ENCODE measurements at regions not wholly inside any gene's neighbourhood (a gene's known extent, or its start where the extent isn't known, plus 50 kb on each side); places are given as distances from the start of the nearest gene placed in this dataset.

GRCh38 chr6:43843097-43843645 lies 73.2 kb downstream of the VEGFA start:
- no peak overlapping the region for H2AFZ ChIP-seq (ENCODE audit: low read length)
- DNase-seq (ENCODE audit: low spot score) (no peak), FAIRE-seq (no peak), ATAC-seq (no peak)
- CTCF ChIA-PET (ENCODE audit: low intra/inter-chr PET ratio, low total read pairs) = no interaction called here
- TF ChIP-seq MTF1 (CRISPR knock-in tag; IDR thresholded peaks at IDR 0.05) = no peak
- TF ChIP-seq SP140L (CRISPR knock-in tag; IDR thresholded peaks at IDR 0.05; ENCODE audit: borderline replicate concordance) = no peak
- TF ChIP-seq ATF1 (CRISPR knock-in tag; IDR thresholded peaks at IDR 0.05) = no peak
- 0 out of 2 replicates have a peak, but pooled peaks have one; percentile 14 for TF ChIP-seq ETV5 (CRISPR knock-in tag; IDR thresholded peaks at IDR 0.05; ENCODE audit: borderline replicate concordance)
- TF ChIP-seq SAP130 (CRISPR knock-in tag; IDR thresholded peaks at IDR 0.05; ENCODE audit: low read depth) = 0 out of 2 replicates have a peak, but pooled peaks have one; percentile 20
- TF ChIP-seq ZNF878 (CRISPR knock-in tag; IDR thresholded peaks at IDR 0.05) = no peak
- TF ChIP-seq ZNF652 (CRISPR knock-in tag; IDR thresholded peaks at IDR 0.05; ENCODE audit: borderline replicate concordance, low read depth) = 0 out of 2 replicates have a peak, but pooled peaks have one; percentile 22
- TF ChIP-seq STAT6 (CRISPR knock-in tag; IDR thresholded peaks at IDR 0.05; ENCODE audit: borderline replicate concordance) = no peak
- no peak for TF ChIP-seq ARHGAP35 (CRISPR knock-in tag; IDR thresholded peaks at IDR 0.05; ENCODE audit: borderline replicate concordance)
- H3K4me1 ChIP-seq (ENCODE audit: insufficient read depth, low read length) = peaks cover 37% of the 10 kb centered on the region
- intact Hi-C loops (cut with micrococcal nuclease; ENCODE audit: unreplicated experiment) (no loop called here), in situ Hi-C loops (cut with HindIII; ENCODE audit: extremely low pct_ligation_motif_present, low pct_unique_long_range_greater_than_20kb) (no loop called here)
- H3K27me3 ChIP-seq (ENCODE audit: control insufficient read depth in 1 of 2, insufficient read depth in 2 of 2, low read length in 2 of 2) = peaks cover 0 to 26% of the 10 kb centered on the region in 2 experiments; a peak in 3 of 5 replicates
- H3K27ac ChIP-seq (ENCODE audit: extremely low read length, insufficient read depth, low read length) = no peak overlapping the region
- no peaks in the 10 kb centered on the region for H3K79me2 ChIP-seq (ENCODE audit: insufficient read depth, low read length)
- WGBS (ENCODE audit: low lambda C conversion rate) = 15% methylated on average over 5 of the region's 5 CpGs
- no peak overlapping the region for H3K9ac ChIP-seq (ENCODE audit: insufficient read depth, low read depth, low read length)
- H3K4me2 ChIP-seq (ENCODE audit: low read depth, low read length) = no peak overlapping the region
- no TSS peak for BruUV-seq (replicated peaks)
- no peaks in the 10 kb centered on the region for H4K20me1 ChIP-seq (ENCODE audit: insufficient read depth, low read length)
- POLR2A ChIA-PET = no interaction called here
- no peak overlapping the region for H3K4me3 ChIP-seq (replicated peaks in 1 of 3; ENCODE audit: insufficient read depth in 1 of 3, low read depth in 2 of 3, low read length in 3 of 3)
- H3K9me3 ChIP-seq (ENCODE audit: low read length) = no peaks in the 10 kb centered on the region
- no peaks in the 10 kb centered on the region for H3K36me3 ChIP-seq (replicated peaks in 1 of 2; ENCODE audit: control insufficient read depth in 1 of 2, insufficient read depth in 2 of 2, low read length in 2 of 2)
